Neuronal stem cell (in vitro differentiated cells): ENCODE measurements at regions not wholly inside any gene's neighbourhood (a gene's known extent, or its start where the extent isn't known, plus 50 kb on each side); places are given as distances from the start of the nearest gene placed in this dataset.

Source experiments
- DNase-seq: peaks from one replicate; pipeline ENCODE4 v3.0.0-alpha.2; 2013; ENCODE audit warnings: low spot score
- H2AFZ ChIP-seq: one replicate; pipeline ENCODE4 v1.6.1; 2013; ENCODE audit warnings: mild to moderate bottlenecking, low read length, inconsistent platforms
- H2AK5ac ChIP-seq: 2 replicates; pipeline ENCODE4 v1.6.1; 2013; ENCODE audit warnings: low read depth, mild to moderate bottlenecking, inconsistent platforms, low read length, moderate library complexity, mixed read lengths
- H2BK120ac ChIP-seq: 2 replicates; pipeline ENCODE4 v1.6.1; 2013; ENCODE audit warnings: low read depth, mild to moderate bottlenecking, inconsistent platforms, low read length, moderate library complexity, mixed read lengths
- H2BK12ac ChIP-seq: one replicate; pipeline ENCODE4 v1.6.1; 2013; ENCODE audit warnings: low read length, inconsistent platforms
- H2BK15ac ChIP-seq: 2 replicates; pipeline ENCODE4 v1.6.1; 2013; ENCODE audit warnings: mild to moderate bottlenecking, low read length, inconsistent platforms, mixed read lengths
- H2BK5ac ChIP-seq: one replicate; pipeline ENCODE4 v1.6.1; 2013; ENCODE audit warnings: inconsistent platforms, mild to moderate bottlenecking, low read length, moderate library complexity
- H3K14ac ChIP-seq: one replicate; pipeline ENCODE4 v1.6.1; 2013; ENCODE audit warnings: low read length, inconsistent platforms
- H3K18ac ChIP-seq: 2 replicates; pipeline ENCODE4 v1.6.1; 2013; ENCODE audit warnings: low read length, inconsistent platforms
- H3K23ac ChIP-seq: 2 replicates; pipeline ENCODE4 v1.6.1; 2013; ENCODE audit warnings: low read depth, mild to moderate bottlenecking, mixed read lengths, low read length, inconsistent platforms; ENCODE audit not compliant: poor library complexity
- H3K27ac ChIP-seq: replicated peaks from 3 replicates; pipeline ENCODE4 v1.5.1; 2013; ENCODE audit warnings: low read length, inconsistent platforms
- H3K27me3 ChIP-seq, 3 experiments: 2 replicates each; pipeline ENCODE4 v1.6.1; 2013; ENCODE audit warnings: low read length in 3 of 3, mild to moderate bottlenecking in 2 of 3, inconsistent platforms in 1 of 3, low read depth in 1 of 3, mixed read lengths in 1 of 3, moderate library complexity in 1 of 3; ENCODE audit not compliant: control insufficient read depth in 3 of 3, insufficient read depth in 3 of 3
- H3K36me3 ChIP-seq, 2 donors: replicated peaks in 1 of 2; 2 replicates each; pipeline ENCODE4 v1.6.1; 2013; ENCODE audit warnings: low read length in 2 of 2; ENCODE audit not compliant: control insufficient read depth in 2 of 2, insufficient read depth in 2 of 2
- H3K4ac ChIP-seq: 2 replicates; pipeline ENCODE4 v1.6.1; 2013; ENCODE audit warnings: inconsistent platforms, mild to moderate bottlenecking, low read length, moderate library complexity
- H3K4me1 ChIP-seq, 2 donors: 1 replicate in 1 of 2; 2 replicates in 1 of 2; pipeline ENCODE4 v1.6.1; 2013; ENCODE audit warnings: low read length in 2 of 2, low read depth in 1 of 2; ENCODE audit not compliant: control insufficient read depth in 2 of 2, insufficient read depth in 1 of 2
- H3K4me2 ChIP-seq: one replicate; pipeline ENCODE4 v1.6.1; 2013; ENCODE audit warnings: mild to moderate bottlenecking, low read length, inconsistent platforms; ENCODE audit not compliant: insufficient read depth, poor library complexity, severe bottlenecking
- H3K4me3 ChIP-seq, 2 donors: 2 replicates each; pipeline ENCODE4 v1.5.1; 2013; ENCODE audit warnings: low read length in 2 of 2, mild to moderate bottlenecking in 2 of 2, inconsistent platforms in 1 of 2, moderate library complexity in 1 of 2
- H3K79me1 ChIP-seq: one replicate; pipeline ENCODE4 v1.6.1; 2013; ENCODE audit warnings: low read depth, mild to moderate bottlenecking, inconsistent platforms, low read length, moderate library complexity
- H3K9ac ChIP-seq: one replicate; pipeline ENCODE4 v1.6.1; 2013; ENCODE audit warnings: mild to moderate bottlenecking, low read depth, low read length, inconsistent platforms; ENCODE audit not compliant: poor library complexity
- H3K9me3 ChIP-seq, 2 donors: replicated peaks in 1 of 2; 2 replicates each; pipeline versions ENCODE3 to v1.6.1; 2013; ENCODE audit warnings: low read length in 2 of 2, mild to moderate bottlenecking in 2 of 2, inconsistent platforms in 1 of 2, low read depth in 1 of 2, mixed read lengths in 1 of 2, moderate library complexity in 1 of 2; ENCODE audit not compliant: control insufficient read depth in 2 of 2, insufficient read depth in 1 of 2
- H4K8ac ChIP-seq: one replicate; pipeline ENCODE4 v1.6.1; 2013; ENCODE audit warnings: low read depth, mild to moderate bottlenecking, inconsistent platforms, low read length, moderate library complexity
- H4K91ac ChIP-seq: one replicate; pipeline ENCODE4 v1.6.1; 2013; ENCODE audit warnings: low read length, low read depth, mild to moderate bottlenecking, inconsistent platforms; ENCODE audit not compliant: poor library complexity
- WGBS, 2 donors: extraction: QIAGEN DNeasy Blood & Tissue Kit; methylation state at CpG; one replicate each; pipeline ENCODE4 v1.1.7; 2013; ENCODE audit warnings: missing lambda C conversion rate in 2 of 2, mixed read lengths in 1 of 2; ENCODE audit not compliant: insufficient read length in 2 of 2, insufficient replicate concordance in 1 of 2; ENCODE audit errors: extremely low coverage in 2 of 2; 5-methylcytosine and 5-hydroxymethylcytosine counted together

DNA sequence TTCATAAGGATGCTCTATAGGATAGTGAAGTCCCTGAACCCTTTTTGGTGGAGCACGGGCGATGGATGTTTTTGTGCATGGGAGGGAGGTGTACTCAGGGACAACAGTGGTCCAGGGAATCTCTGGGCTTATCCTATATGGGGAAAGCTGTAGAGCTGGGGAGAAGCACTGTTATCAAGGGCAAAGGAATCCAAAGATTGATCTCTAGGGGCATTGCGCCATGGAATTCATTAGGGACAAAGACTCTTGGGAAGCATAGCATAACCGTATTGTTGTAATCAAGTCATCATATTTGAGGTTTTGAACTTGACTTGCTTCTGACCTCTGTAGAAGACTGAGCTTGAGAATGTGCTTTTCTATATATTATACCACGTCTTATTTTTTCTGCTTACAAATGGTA is 172.9 kb upstream of the ZFHX3 start:
- H4K91ac ChIP-seq = no peak overlapping the region
- H3K18ac ChIP-seq = no peak overlapping the region
- H3K27ac ChIP-seq = no peak overlapping the region
- no peak overlapping the region for H3K4ac ChIP-seq
- H3K4me3 ChIP-seq = no peak overlapping the region
- H3K9ac ChIP-seq = no peak overlapping the region
- no CpG with 5 or more reads among the region's 5 CpGs for WGBS, 2 donors
- H2AK5ac ChIP-seq = no peak overlapping the region
- no peak overlapping the region for H2BK5ac ChIP-seq
- no peaks in the 10 kb centered on the region for H3K36me3 ChIP-seq
- no peak overlapping the region for H2BK12ac ChIP-seq
- H3K4me2 ChIP-seq = no peak overlapping the region
- H3K27me3 ChIP-seq = no peaks in the 10 kb centered on the region
- no peak overlapping the region for H2BK15ac ChIP-seq
- no peak overlapping the region for H3K23ac ChIP-seq
- H4K8ac ChIP-seq = no peak overlapping the region
- no peak for DNase-seq
- peaks cover 3 to 5% of the 10 kb centered on the region in 2 donors for H3K9me3 ChIP-seq
- H2AFZ ChIP-seq = no peak overlapping the region
- H3K4me1 ChIP-seq = no peaks in the 10 kb centered on the region
- no peak overlapping the region for H3K14ac ChIP-seq
- no peak overlapping the region for H2BK120ac ChIP-seq
- H3K79me1 ChIP-seq = no peaks in the 10 kb centered on the region

DNA sequence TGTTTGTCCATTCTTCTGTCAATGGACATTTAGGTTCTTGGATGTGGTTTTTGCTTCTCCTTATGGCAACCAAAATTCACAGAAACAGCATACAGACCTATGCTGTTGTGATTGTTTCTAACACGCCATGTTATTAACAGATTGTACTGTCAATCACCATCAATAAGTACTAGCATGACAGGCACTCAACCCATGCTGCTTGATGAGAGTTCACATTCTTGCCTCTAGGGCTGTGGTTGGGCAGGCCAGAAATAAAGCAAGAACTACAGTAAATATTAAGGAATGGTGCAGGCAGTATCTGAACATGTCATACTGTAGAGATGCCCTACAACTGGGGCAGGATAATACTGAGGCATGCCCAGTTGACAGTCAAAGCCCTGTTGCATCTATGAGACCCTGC is 171.2 kb upstream of the ZFHX3 start:
- no peak overlapping the region for H2BK120ac ChIP-seq
- H3K79me1 ChIP-seq = no peaks in the 10 kb centered on the region
- no peak overlapping the region for H3K27ac ChIP-seq
- no CpG with 5 or more reads among the region's 1 CpG for WGBS, 2 donors
- no peak overlapping the region for H3K18ac ChIP-seq
- H3K4me3 ChIP-seq = no peak overlapping the region
- H4K91ac ChIP-seq = no peak overlapping the region
- H3K27me3 ChIP-seq = no peaks in the 10 kb centered on the region
- H2BK12ac ChIP-seq = no peak overlapping the region
- H3K9ac ChIP-seq = no peak overlapping the region
- no peaks in the 10 kb centered on the region for H3K4me1 ChIP-seq
- H3K23ac ChIP-seq = no peak overlapping the region
- H3K36me3 ChIP-seq = no peaks in the 10 kb centered on the region
- H3K4me2 ChIP-seq = no peak overlapping the region
- H2BK15ac ChIP-seq = no peak overlapping the region
- H2BK5ac ChIP-seq = no peak overlapping the region
- H3K14ac ChIP-seq = no peak overlapping the region
- no peak overlapping the region for H3K4ac ChIP-seq
- DNase-seq = no peak
- no peak overlapping the region for H2AK5ac ChIP-seq
- no peak overlapping the region for H2AFZ ChIP-seq
- peaks cover 3 to 7% of the 10 kb centered on the region in 2 donors for H3K9me3 ChIP-seq
- H4K8ac ChIP-seq = no peak overlapping the region

DNA sequence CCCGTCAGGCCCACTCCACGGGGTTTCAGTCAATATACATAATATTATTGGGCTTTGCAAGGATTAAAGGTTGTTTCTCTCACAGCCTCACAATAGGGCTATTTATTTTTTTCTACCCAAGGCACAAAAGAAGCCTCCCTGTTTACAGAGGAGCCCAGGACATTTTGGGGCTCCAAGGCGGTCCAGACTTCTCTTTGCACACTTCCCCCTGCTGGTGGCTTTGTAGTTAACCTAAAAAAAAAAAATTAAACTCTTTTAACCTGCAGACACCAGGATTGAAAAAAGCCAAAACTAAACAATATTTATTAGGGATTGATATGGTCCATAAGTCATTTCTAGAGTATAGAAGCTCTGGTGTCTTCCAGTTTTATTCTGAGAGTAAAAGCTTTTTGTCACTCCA is 169.7 kb upstream of the ZFHX3 start:
- Histone ChIP-seq H3K4me3 (no peak overlapping the region), H3K9ac (no peak overlapping the region), H2BK120ac (no peak overlapping the region), H2BK12ac (no peak overlapping the region), H3K36me3 (no peaks in the 10 kb centered on the region), H2AFZ (no peak overlapping the region), H3K4me1 (peaks cover 0 to 1% of the 10 kb centered on the region in 2 donors), H3K23ac (no peak overlapping the region), H3K27ac (no peak overlapping the region), H2BK5ac (no peak overlapping the region), H4K8ac (no peak overlapping the region), H3K4ac (no peak overlapping the region), H3K14ac (no peak overlapping the region), H3K4me2 (no peak overlapping the region), H3K79me1 (no peaks in the 10 kb centered on the region), H2AK5ac (no peak overlapping the region), H3K9me3 (peaks cover 3 to 7% of the 10 kb centered on the region in 2 donors), H2BK15ac (no peak overlapping the region), H3K18ac (no peak overlapping the region), H4K91ac (no peak overlapping the region), H3K27me3 (no peaks in the 10 kb centered on the region)
- WGBS, 2 donors = no CpG with 5 or more reads among the region's 3 CpGs
- DNase-seq = no peak

DNA sequence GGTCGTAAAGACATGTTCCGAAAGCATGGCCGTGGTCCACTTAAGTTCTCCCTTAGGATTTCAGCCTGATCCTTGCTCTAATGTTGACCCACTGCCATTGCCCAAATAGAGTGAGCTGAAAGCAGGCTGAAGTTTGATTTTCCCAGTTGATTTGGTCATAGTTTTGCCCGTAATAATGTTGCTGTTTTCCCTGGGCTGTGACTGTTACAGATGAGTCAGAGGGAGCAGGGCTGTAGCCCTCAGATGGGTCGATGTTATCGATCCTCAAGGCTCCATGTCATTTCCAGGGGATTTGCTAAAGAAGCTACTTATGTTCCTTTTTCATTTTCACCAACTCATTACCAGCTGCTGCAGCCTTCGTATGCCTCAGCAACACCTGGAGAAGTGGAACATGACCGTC is 169.0 kb upstream of the ZFHX3 start:
- no peak overlapping the region for H4K91ac ChIP-seq

More for the DNA sequence above, 169.0 kb upstream of the ZFHX3 start:
- no peak overlapping the region for H2BK15ac ChIP-seq
- H2AK5ac ChIP-seq = no peak overlapping the region
- no peak overlapping the region for H4K8ac ChIP-seq
- no peak overlapping the region for H3K27ac ChIP-seq
- no peak overlapping the region for H2AFZ ChIP-seq
- no peak overlapping the region for H3K14ac ChIP-seq
- H3K79me1 ChIP-seq = no peaks in the 10 kb centered on the region
- peaks cover 3 to 7% of the 10 kb centered on the region in 2 donors for H3K9me3 ChIP-seq
- no peak overlapping the region for H3K4me2 ChIP-seq
- no peak overlapping the region for H3K18ac ChIP-seq
- H2BK120ac ChIP-seq = no peak overlapping the region
- H2BK5ac ChIP-seq = no peak overlapping the region
- H3K4me3 ChIP-seq = no peak overlapping the region
- peaks cover 0 to 1% of the 10 kb centered on the region in 2 donors for H3K4me1 ChIP-seq
- H3K36me3 ChIP-seq = no peaks in the 10 kb centered on the region
- no peak overlapping the region for H2BK12ac ChIP-seq
- no peak overlapping the region for H3K23ac ChIP-seq
- no peak overlapping the region for H3K4ac ChIP-seq
- WGBS, 2 donors = no CpG with 5 or more reads among the region's 8 CpGs
- no peak overlapping the region for H3K9ac ChIP-seq
- no peaks in the 10 kb centered on the region for H3K27me3 ChIP-seq
- no peak for DNase-seq
